ENCODE measurements at regions not wholly inside any gene's neighbourhood (a gene's known extent, or its start where the extent isn't known, plus 50 kb on each side); places are given as distances from the start of the nearest gene placed in this dataset.

DNA sequence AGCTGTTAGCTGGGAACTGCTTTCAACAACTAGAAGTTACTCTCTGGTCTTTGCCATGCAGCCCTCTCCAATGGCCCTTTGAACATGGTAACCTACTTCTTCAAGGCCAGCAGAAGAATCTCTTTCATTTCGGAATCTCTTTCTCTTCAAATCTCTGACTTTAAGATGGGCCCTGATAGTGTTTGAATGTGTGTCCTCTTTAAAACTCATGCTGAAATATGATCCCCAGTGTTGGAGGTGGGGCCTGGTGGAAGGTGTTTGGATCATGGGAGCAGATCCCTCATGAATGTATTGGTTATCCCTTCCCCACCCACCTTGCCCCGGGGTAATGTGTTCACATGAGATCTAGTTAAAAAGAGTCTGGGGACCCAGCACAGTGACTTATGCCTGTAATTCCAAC lies 54.5 kb upstream of the SOX13 start:
- Histone ChIP-seq H2BK15ac (ENCODE audit: low read length) (no peak overlapping the region), H2BK20ac (ENCODE audit: low read length) (no peak overlapping the region), H4K5ac (ENCODE audit: insufficient read length, low read depth, low read length) (no peak overlapping the region), H3K23me2 (ENCODE audit: low read depth, low read length) (no peaks in the 10 kb centered on the region), H3K79me1 (ENCODE audit: low read depth, low read length) (no peaks in the 10 kb centered on the region), H2BK12ac (ENCODE audit: low read depth, low read length) (no peak overlapping the region), H4K8ac (ENCODE audit: extremely low read depth, insufficient read depth, low read length) (no peak overlapping the region), H2AFZ (ENCODE audit: low read length) (no peak overlapping the region), H3K18ac (ENCODE audit: extremely low read depth, low read length) (no peak overlapping the region), H3K56ac (replicated peaks; ENCODE audit: insufficient read length, low read depth, low read length) (no peak overlapping the region), H3K14ac (ENCODE audit: insufficient read length) (no peak overlapping the region), H2BK120ac (replicated peaks; ENCODE audit: low read depth, low read length) (no peak overlapping the region), H3K9ac (replicated peaks in 1 of 4; ENCODE audit: extremely low read depth in 1 of 4, low read depth in 3 of 4, low read length in 3 of 4) (no peak overlapping the region), H3K4me2 (ENCODE audit: insufficient read depth in 1 of 2, low read depth in 2 of 2, low read length in 2 of 2) (no peak overlapping the region), H3K23ac (ENCODE audit: insufficient read length) (no peak overlapping the region), H3K27me3 (replicated peaks in 1 of 4; ENCODE audit: control insufficient read depth in 3 of 4, extremely low read depth in 1 of 4, insufficient read depth in 3 of 4, low read length in 3 of 4) (no peaks in the 10 kb centered on the region), H3K4me1 (replicated peaks in 1 of 4; ENCODE audit: control insufficient read depth in 3 of 4, insufficient read depth in 4 of 4, low read length in 3 of 4) (peaks cover 0 to 4% (median 1%) of the 10 kb centered on the region in 4 experiments; a peak in 2 of 7 replicates), H2AK5ac (ENCODE audit: low read depth, low read length) (no peak overlapping the region), H2BK5ac (ENCODE audit: low read depth, low read length) (no peak overlapping the region), H3K79me2 (ENCODE audit: control insufficient read depth in 1 of 2, insufficient read depth in 2 of 2, low read length in 2 of 2) (no peaks in the 10 kb centered on the region), H4K20me1 (replicated peaks in 1 of 2; ENCODE audit: control insufficient read depth in 1 of 2, insufficient read depth in 2 of 2, low read length in 2 of 2) (no peaks in the 10 kb centered on the region), H4K91ac (replicated peaks; ENCODE audit: insufficient read length, low read length) (no peak overlapping the region), H3K4me3 (ENCODE audit: extremely low read depth in 1 of 4, insufficient read depth in 2 of 4, low read depth in 3 of 4, low read length in 4 of 4) (no peak overlapping the region), H3K36me3 (ENCODE audit: control insufficient read depth in 2 of 4, insufficient read depth in 4 of 4, low read length in 3 of 4) (no peaks in the 10 kb centered on the region), H3K9me3 (ENCODE audit: insufficient read depth in 2 of 2, low read depth in 1 of 2, low read length in 1 of 2) (no peaks in the 10 kb centered on the region), H3K27ac (ENCODE audit: low read depth, low read length) (no peak overlapping the region), H3K4ac (replicated peaks; ENCODE audit: insufficient read length, low read depth, low read length) (no peak overlapping the region)
- no peak for FAIRE-seq
- TF ChIP-seq NRF1 (IDR thresholded peaks at IDR 0.05; ENCODE audit: low read depth, low read length) (no peak), ASH2L (IDR thresholded peaks at IDR 0.05; ENCODE audit: low read length) (no peak), NANOG (IDR thresholded peaks at IDR 0.05; ENCODE audit: insufficient read depth, low read depth, low read length, poor library complexity, severe bottlenecking) (no peak), PHF8 (conservative IDR thresholded peaks at IDR 0.05; ENCODE audit: low read depth, low read length) (no peak), CHD2 (IDR thresholded peaks at IDR 0.05; ENCODE audit: low read length) (no peak), CTBP2 (IDR thresholded peaks at IDR 0.05; ENCODE audit: borderline replicate concordance, insufficient read depth, insufficient read length, low read length) (no peak), SIN3A (conservative IDR thresholded peaks at IDR 0.05 in 1 of 2, IDR thresholded peaks at IDR 0.05 in 1 of 2; ENCODE audit: low read depth in 1 of 2, low read length in 2 of 2) (no peak)
- TF ChIP-seq, protein P1, sequence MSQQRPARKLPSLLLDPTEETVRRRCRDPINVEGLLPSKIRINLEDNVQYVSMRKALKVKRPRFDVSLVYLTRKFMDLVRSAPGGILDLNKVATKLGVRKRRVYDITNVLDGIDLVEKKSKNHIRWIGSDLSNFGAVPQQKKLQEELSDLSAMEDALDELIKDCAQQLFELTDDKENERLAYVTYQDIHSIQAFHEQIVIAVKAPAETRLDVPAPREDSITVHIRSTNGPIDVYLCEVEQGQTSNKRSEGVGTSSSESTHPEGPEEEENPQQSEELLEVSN (IDR thresholded peaks at IDR 0.05): no peak
- ChIA-PET POLR2A (ENCODE audit: partially characterized antibody) (interaction anchor here (0.8 to 1.1 kb wide), 2 partner anchors 54 to 60 kb away, joined by 3 read pairs; partner anchors contain the start of gene SOX13), CTCF (ENCODE audit: partially characterized antibody) (interaction anchor here (1.4 to 2.2 kb wide), 2 partner anchors 20 to 147 kb away, joined by 4 to 7 read pairs; no protein-coding TSS in a partner anchor)
- 89% methylated on average over 2 of the region's 2 CpGs; no CpG with 5 or more reads in 1 of the 2 experiments for WGBS, 2 experiments (ENCODE audit: extremely low coverage in 1 of 2, insufficient coverage in 1 of 2, insufficient read length in 1 of 2, insufficient replicate concordance in 2 of 2, low coverage in 1 of 2, low lambda C conversion rate in 2 of 2, missing lambda C conversion rate in 1 of 2)
- no peak for DNase-seq (ENCODE audit: low read depth in 1 of 2, low spot score in 2 of 2)
